Aorta (tissue), 5 donors: ENCODE measurements at regions not wholly inside any gene's neighbourhood (a gene's known extent, or its start where the extent isn't known, plus 50 kb on each side); places are given as distances from the start of the nearest gene placed in this dataset.
"Not testable (repeated sequence)": the region's sequence is repeated elsewhere in the genome, so short reads cannot be mapped to it uniquely, and the experiment has no call there.

Experiments used
- ATAC-seq: fragments of 200-7000 bp; cut with Tn5 transposase; one replicate; pipeline ENCODE4 v1.9.1; 2022; ENCODE audit warnings: moderate library complexity; ENCODE audit not compliant: low FRiP score
- DNase-seq, 2 donors: peaks; one replicate each; pipeline ENCODE4 v3.0.0-alpha.2; 2020
- H3K27ac ChIP-seq, 2 donors: one replicate each; pipeline ENCODE4 v1.5.1; 2013; ENCODE audit warnings: low read length in 2 of 2, mild to moderate bottlenecking in 2 of 2, moderate library complexity in 2 of 2, control low read depth in 1 of 2, inconsistent platforms in 1 of 2, low read depth in 1 of 2
- H3K27me3 ChIP-seq, 2 donors: one replicate each; pipeline ENCODE4 v1.6.1; 2013; ENCODE audit warnings: control low read depth in 1 of 2, low read length in 1 of 2, mild to moderate bottlenecking in 1 of 2, moderate library complexity in 1 of 2; ENCODE audit not compliant: insufficient read depth in 2 of 2, control insufficient read depth in 1 of 2
- H3K36me3 ChIP-seq, 2 donors: one replicate each; pipeline ENCODE4 v1.6.1; 2013; ENCODE audit warnings: control low read depth in 1 of 2, low read length in 1 of 2, mild to moderate bottlenecking in 1 of 2; ENCODE audit not compliant: insufficient read depth in 2 of 2, control insufficient read depth in 1 of 2
- H3K4me1 ChIP-seq, 2 donors: one replicate each; pipeline ENCODE4 v1.6.1; 2013; ENCODE audit warnings: low read length in 2 of 2, control low read depth in 1 of 2, mild to moderate bottlenecking in 1 of 2, moderate library complexity in 1 of 2; ENCODE audit not compliant: insufficient read depth in 2 of 2, control insufficient read depth in 1 of 2
- H3K4me3 ChIP-seq, 2 donors: one replicate each; pipeline ENCODE4 v1.5.1; 2013; ENCODE audit warnings: low read length in 2 of 2, control low read depth in 1 of 2, mild to moderate bottlenecking in 1 of 2
- H3K9me3 ChIP-seq: one replicate; pipeline ENCODE4 v1.6.1; 2013; ENCODE audit warnings: mild to moderate bottlenecking, low read length; ENCODE audit not compliant: control insufficient read depth
- WGBS, 2 donors: extraction: QIAGEN DNeasy Blood & Tissue Kit; methylation state at CpG; one replicate each; pipeline ENCODE4 v1.1.7; 2013; 5-methylcytosine and 5-hydroxymethylcytosine counted together
- intact Hi-C, 2 donors: fragments of 100-400 bp; cut with DNase I; formaldehyde crosslinking; loops; one replicate each; pipeline versions ENCODE4 v1.14.2 to v1.15.0; 2022
- donor health status: healthy with polysubstance abuse.
- donor health status: Bipolar disorder and iron deficiency.
- donor health status: DM: no; HTN: no; CAD: no.
- donor health status: DM: no; HTN: no; CAD: no.
- donor health status: DM: yes; HTN: yes; CAD: no.

DNA sequence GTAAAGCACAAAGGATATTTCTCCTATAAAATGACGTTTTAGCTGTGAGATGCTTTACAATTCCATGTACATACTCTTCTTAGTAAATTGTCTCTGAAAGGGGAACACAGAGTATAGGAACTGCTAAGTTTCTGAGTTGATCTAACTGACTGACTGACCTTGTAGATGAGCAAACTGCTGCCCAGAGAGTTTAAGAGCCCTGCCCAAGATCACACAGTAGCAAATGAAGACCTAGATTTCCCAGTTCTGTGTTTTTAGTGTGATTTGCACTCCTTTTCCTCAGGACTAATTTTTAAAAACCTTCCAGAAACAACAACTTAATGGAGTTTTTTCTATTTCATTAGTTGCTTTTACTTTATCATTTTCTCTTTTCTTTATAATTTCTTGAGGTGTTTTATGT is 247.7 kb downstream of the PDCD6IP start:
- no peak for DNase-seq
- no peaks in the 10 kb centered on the region for H3K9me3 ChIP-seq
- intact Hi-C loops, result no loop called here
- no peak for ATAC-seq
- H3K27ac ChIP-seq, result no peak overlapping the region
- H3K27me3 ChIP-seq, result no peaks in the 10 kb centered on the region
- no peaks in the 10 kb centered on the region for H3K36me3 ChIP-seq
- 83 to 86% methylated on average over 1 of the region's 1 CpG for WGBS, 2 donors
- H3K4me3 ChIP-seq, result no peak overlapping the region
- peaks cover 0 to 2% of the 10 kb centered on the region in 2 donors for H3K4me1 ChIP-seq

DNA sequence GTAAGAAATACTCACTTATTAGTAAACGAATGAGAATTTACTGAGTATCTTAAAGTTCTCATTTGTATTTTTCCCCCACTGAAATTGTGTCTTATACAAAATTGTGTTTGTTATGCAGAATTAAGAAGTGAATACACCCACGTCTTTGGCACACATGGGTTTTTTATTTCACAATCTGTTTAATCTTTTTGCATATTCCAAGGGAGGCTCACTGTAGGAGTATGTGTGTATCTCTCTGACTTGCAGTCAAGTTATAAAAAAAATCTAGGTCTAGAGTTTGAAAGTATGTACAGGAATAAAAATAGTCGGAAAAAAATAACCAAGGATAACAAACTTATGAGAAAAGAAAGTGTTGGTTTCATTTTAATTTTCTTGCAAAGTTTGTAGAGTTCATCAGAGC is 255.2 kb downstream of the PDCD6IP start:
- no peak for ATAC-seq
- intact Hi-C loops, result no loop called here
- no peaks in the 10 kb centered on the region for H3K27me3 ChIP-seq
- no peak overlapping the region for H3K27ac ChIP-seq
- no peaks in the 10 kb centered on the region for H3K4me1 ChIP-seq
- 57 to 61% methylated on average over 3 of the region's 3 CpGs for WGBS, 2 donors
- H3K36me3 ChIP-seq, result no peaks in the 10 kb centered on the region
- no peaks in the 10 kb centered on the region for H3K9me3 ChIP-seq
- no peak for DNase-seq
- H3K4me3 ChIP-seq, result no peak overlapping the region

DNA sequence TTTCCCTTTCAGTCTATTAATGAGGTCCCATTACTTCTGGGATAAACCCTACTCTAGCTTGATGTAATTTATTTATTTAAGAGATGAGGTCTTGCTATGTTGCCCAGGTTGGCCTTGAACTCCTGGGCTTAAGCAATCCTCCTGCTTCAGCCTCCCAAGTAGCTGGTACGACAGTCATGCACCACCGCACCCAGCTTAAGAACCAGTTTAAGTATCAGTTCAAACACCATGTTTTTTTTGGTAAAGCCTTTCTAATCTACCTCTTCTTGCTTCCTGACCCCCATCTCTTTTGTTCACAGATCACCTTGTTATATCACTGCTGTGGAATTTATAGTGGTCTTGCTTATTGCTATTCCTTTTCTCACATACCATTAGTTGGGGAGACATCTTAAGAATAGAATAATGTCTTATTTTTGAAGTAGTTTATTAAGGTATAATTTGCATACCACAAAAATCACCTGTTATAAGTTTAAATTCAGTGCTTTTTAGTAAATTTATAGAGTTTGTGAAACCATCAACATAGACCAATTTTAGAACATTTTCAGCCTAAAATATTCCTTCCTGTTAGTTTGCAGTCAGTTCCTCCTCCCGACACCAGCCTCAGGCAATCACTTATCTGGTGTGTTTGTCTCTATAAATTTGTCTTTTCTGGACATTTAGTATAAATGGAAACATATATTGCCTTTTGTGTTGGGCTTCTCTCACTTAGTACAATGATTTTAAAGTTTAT is 257.9 kb downstream of the PDCD6IP start:
- no peak overlapping the region for H3K4me3 ChIP-seq
- 88 to 91% methylated on average over 3 of the region's 3 CpGs for WGBS, 2 donors
- ATAC-seq (no peak), DNase-seq (no peak)
- H3K27ac ChIP-seq, result no peak overlapping the region
- no peaks in the 10 kb centered on the region for H3K9me3 ChIP-seq
- no peaks in the 10 kb centered on the region for H3K27me3 ChIP-seq
- no peaks in the 10 kb centered on the region for H3K4me1 ChIP-seq
- H3K36me3 ChIP-seq, result no peaks in the 10 kb centered on the region
- intact Hi-C loops, result no loop called here

DNA sequence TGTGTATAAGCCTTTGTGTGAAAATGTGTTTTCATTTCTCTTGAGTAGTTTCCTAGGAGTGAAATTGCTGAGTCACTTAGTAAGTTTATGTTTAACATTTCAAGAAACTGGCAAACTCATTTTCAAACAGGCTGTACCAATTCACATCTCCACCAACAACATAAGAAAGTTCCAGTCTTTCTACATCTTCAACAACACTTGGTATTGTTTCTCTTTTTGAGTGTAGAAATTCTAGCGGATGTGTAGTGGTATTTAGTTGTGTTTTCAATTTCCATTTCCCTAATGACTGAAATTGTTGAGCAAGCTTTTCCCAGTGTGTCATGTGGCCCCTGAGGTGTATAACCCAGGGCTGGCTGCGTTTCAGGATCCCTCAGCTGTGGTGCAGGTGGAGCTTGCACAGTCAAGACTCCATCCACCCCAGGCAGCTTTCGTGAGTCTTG is 258.5 kb downstream of the PDCD6IP start:
- Histone ChIP-seq H3K27ac (no peak overlapping the region), H3K4me3 (no peak overlapping the region), H3K36me3 (no peaks in the 10 kb centered on the region), H3K4me1 (no peaks in the 10 kb centered on the region), H3K27me3 (no peaks in the 10 kb centered on the region), H3K9me3 (no peaks in the 10 kb centered on the region)
- intact Hi-C loops, result no loop called here
- ATAC-seq, result no peak
- 84 to 93% methylated on average over 3 of the region's 3 CpGs for WGBS, 2 donors
- no peak for DNase-seq

DNA sequence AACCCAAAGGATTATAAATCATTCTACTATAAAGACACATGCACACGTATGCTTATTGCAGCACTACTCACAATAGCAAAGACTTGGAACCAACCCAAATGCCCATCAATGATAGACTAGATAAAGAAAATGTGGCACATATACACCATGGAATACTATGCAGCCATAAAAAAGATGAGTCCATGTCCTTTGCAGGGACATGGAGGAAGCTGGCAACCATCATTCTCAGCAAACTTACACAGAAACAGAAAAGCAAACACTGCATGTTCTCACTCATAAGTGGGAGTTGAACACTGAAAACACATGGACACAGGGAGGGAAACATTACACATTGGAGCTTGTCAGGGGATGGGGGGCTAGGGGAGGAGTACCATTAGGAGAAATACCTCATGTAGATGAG is 262.6 kb downstream of the PDCD6IP start:
- 90 to 95% methylated on average over 1 of the region's 1 CpG for WGBS, 2 donors
- H3K9me3 ChIP-seq, H3K27ac ChIP-seq, H3K27me3 ChIP-seq, H3K4me1 ChIP-seq, ATAC-seq, H3K4me3 ChIP-seq, intact Hi-C loops, DNase-seq, H3K36me3 ChIP-seq: not testable (repeated sequence)

DNA sequence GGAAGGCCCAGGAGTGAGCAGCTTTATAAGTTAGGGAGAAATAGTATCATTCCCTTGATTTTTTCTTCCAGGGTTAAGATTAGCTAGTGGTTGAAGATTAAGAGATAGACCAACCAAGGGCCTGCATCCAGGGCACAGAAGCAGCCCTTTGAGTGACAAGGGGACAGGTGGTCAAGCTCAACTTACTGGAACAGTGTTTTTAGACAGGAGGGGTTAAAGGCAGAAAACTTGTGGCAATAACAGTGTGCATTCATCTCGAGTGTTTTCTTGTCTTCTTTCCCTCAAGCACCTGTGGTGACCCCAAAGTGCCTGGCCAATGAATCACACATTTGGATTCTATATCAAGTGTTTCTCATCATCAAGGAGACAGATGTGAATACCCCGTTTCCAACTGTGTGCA is 267.5 kb downstream of the PDCD6IP start:
- WGBS, 2 donors, result 93 to 96% methylated on average over 2 of the region's 2 CpGs
- H3K4me3 ChIP-seq, result no peak overlapping the region
- no peaks in the 10 kb centered on the region for H3K27me3 ChIP-seq
- H3K9me3 ChIP-seq, result no peaks in the 10 kb centered on the region
- ATAC-seq (no peak), DNase-seq (no peak)
- no peaks in the 10 kb centered on the region for H3K4me1 ChIP-seq
- intact Hi-C loops, result no loop called here
- H3K27ac ChIP-seq, result no peak overlapping the region
- no peaks in the 10 kb centered on the region for H3K36me3 ChIP-seq

DNA sequence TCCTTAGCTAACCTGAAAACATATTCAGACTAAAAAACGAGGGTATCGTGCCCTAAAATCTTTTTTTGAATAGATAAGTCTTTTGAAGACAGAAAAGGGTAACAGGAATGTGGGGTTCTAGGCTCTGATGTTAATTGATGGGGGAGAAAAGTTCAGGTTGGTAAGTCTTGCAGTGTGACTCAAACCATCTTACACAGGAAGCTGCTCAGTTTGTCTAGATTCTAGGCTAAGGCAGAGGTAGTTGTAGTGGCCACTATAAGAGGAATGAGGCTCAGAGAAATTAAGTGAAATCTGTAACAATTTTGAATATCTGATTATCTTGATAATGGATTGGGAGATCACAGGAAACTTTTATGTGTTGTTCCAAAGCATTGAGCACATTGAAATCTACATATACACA is 267.9 kb downstream of the PDCD6IP start:
- no peaks in the 10 kb centered on the region for H3K4me1 ChIP-seq
- no peak overlapping the region for H3K4me3 ChIP-seq
- ATAC-seq (no peak), DNase-seq (no peak)
- no peak overlapping the region for H3K27ac ChIP-seq
- H3K9me3 ChIP-seq, result no peaks in the 10 kb centered on the region
- intact Hi-C loops, result no loop called here
- WGBS, 2 donors, result 92 to 93% methylated on average over 2 of the region's 2 CpGs
- no peaks in the 10 kb centered on the region for H3K27me3 ChIP-seq
- H3K36me3 ChIP-seq, result no peaks in the 10 kb centered on the region

DNA sequence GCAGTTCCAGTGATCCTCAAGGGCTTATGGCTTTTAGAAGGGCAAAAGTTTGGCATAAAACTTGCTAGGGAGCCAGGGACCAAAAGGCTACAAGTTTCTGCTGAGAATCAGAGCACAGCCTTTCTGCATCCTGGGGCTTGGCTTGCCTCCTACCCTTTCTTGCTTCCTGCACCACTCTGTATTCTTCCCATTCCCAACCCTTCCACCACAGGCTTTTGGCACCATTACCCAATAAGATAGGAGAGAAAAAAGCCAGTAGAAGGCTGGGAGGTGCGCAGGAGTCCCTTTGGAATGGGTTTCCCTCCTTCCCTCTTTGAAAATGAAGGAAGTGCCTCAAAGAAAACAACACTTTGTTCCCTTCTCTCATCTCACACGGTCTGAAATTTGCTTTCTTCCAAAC is 268.6 kb downstream of the PDCD6IP start:
- intact Hi-C loops, result no loop called here
- no peaks in the 10 kb centered on the region for H3K36me3 ChIP-seq
- H3K27ac ChIP-seq, result no peak overlapping the region
- no peak overlapping the region for H3K4me3 ChIP-seq
- no peaks in the 10 kb centered on the region for H3K4me1 ChIP-seq
- H3K9me3 ChIP-seq, result no peaks in the 10 kb centered on the region
- WGBS, 2 donors, result 45 to 48% methylated on average over 2 of the region's 2 CpGs
- DNase-seq, result no peak
- no peaks in the 10 kb centered on the region for H3K27me3 ChIP-seq
- no peak for ATAC-seq

DNA sequence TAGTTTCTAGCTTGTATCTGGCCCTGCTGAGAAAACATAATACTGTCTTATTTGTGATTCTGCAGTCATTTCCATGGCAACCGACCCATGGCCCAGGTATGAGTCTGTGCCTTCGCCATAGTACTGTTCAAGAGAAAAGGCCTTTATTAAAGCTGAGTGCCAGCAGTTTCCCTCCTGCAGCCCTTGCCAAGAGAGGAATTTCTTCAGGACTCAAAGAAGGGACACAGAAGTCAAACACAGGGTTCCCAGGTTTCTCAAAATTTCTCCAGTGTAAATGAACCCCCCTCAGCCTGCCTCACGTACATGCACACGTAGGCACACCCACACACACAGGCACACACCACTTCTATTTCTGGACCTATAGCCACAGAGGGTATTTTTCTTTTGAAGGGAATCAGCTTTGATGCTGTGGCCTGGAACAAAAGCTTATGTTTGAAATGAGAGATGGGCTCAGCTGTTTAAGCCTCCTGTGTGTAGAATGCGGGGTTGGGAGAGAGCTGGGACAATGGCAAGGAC is 269.2 kb downstream of the PDCD6IP start:
- Histone ChIP-seq H3K4me1 (no peaks in the 10 kb centered on the region), H3K27ac (no peak overlapping the region), H3K27me3 (no peaks in the 10 kb centered on the region), H3K36me3 (no peaks in the 10 kb centered on the region), H3K4me3 (no peak overlapping the region), H3K9me3 (no peaks in the 10 kb centered on the region)
- intact Hi-C loops, result no loop called here
- no peak for DNase-seq
- no peak for ATAC-seq
- 38 to 41% methylated on average over 5 of the region's 5 CpGs for WGBS, 2 donors
